GM20000 (cell line): ENCODE measurements at regions not wholly inside any gene's neighbourhood (a gene's known extent, or its start where the extent isn't known, plus 50 kb on each side); places are given as distances from the start of the nearest gene placed in this dataset.
"Not testable (repeated sequence)": the region's sequence is repeated elsewhere in the genome, so short reads cannot be mapped to it uniquely, and the experiment has no call there.

Experiments used
- DNase-seq: peaks from one replicate; pipeline ENCODE4 v3.0.0; 2012; ENCODE audit warnings: low spot score
- CTCF ChIP-seq: IDR thresholded peaks from 2 replicates; pipeline ENCODE4 v1.5.1; 2012; ENCODE audit warnings: mild to moderate bottlenecking, control low read depth; ENCODE audit errors: extremely low read depth, missing control alignments

- no peak for TF ChIP-seq CTCF
- no peak for DNase-seq
Measured at GRCh38 chr5:90263102-90263820, 146.3 kb downstream of the CETN3 start.

- DNase-seq, result no peak
- no peak for TF ChIP-seq CTCF
Measured at GRCh38 chr5:90251447-90251846, 158.1 kb downstream of the CETN3 start.

- DNase-seq, result no peak
- TF ChIP-seq CTCF, result no peak
Measured at GRCh38 chr5:90248640-90249039, 160.9 kb downstream of the CETN3 start.

- DNase-seq, result not testable (repeated sequence)
Measured at GRCh38 chr5:90243848-90244247, 165.7 kb downstream of the CETN3 start.

GRCh38 chr5:90233476-90233875 lies 176.1 kb downstream of the CETN3 start:
- no peak for TF ChIP-seq CTCF
- no peak for DNase-seq

GRCh38 chr5:90231688-90232087 lies 177.9 kb downstream of the CETN3 start:
- no peak for DNase-seq

GRCh38 chr5:90227683-90228082 lies 181.9 kb downstream of the CETN3 start:
- no peak for TF ChIP-seq CTCF
- DNase-seq, result no peak

More at GRCh38 chr5:90231688-90232087, 177.9 kb downstream of the CETN3 start:
- TF ChIP-seq CTCF, result no peak
